PC-3 (cell line): ENCODE measurements at regions not wholly inside any gene's neighbourhood (a gene's known extent, or its start where the extent isn't known, plus 50 kb on each side); places are given as distances from the start of the nearest gene placed in this dataset.

Source experiments
- ATAC-seq: fragments of 200-7000 bp; cut with Tn5 transposase; 2 replicates; pipeline ENCODE4 v1.9.1; 2020; ENCODE audit warnings: mild to moderate bottlenecking, moderate library complexity
- BruUV-seq: library from RNA; stranded (reverse); fragments of 400-500 nt; replicated peaks from 2 replicates; lab custom pipeline; 2021; lab: Mats Ljungman, UMichigan
- CTCF ChIA-PET: fragments of 300-600 bp; sonication (Branson Sonifier 250); formaldehyde crosslinking; loops from one replicate; lab custom pipeline; 2022; ENCODE audit warnings: antibody characterized with exemption; lab: Charles Lee
- POLR2A ChIA-PET: fragments of 300-600 bp; sonication (Branson Sonifier 250); formaldehyde crosslinking; loops from one replicate; lab custom pipeline; 2022; ENCODE audit warnings: antibody characterized with exemption; ENCODE audit not compliant: unreplicated experiment; lab: Charles Lee
- DNase-seq: peaks from one replicate; pipeline ENCODE4 v3.0.0-alpha.2; 2015
- H2AFZ ChIP-seq: fragments of 300-600 bp; sonication (generic); 2 replicates; pipeline ENCODE4 v1.6.0; 2016; ENCODE audit warnings: antibody characterized with exemption, low read length
- H3F3A ChIP-seq: fragments of 300-600 bp; sonication (generic); one replicate; pipeline ENCODE4 v1.6.0; 2017; ENCODE audit warnings: antibody characterized with exemption, low read length, control low read depth, mild to moderate bottlenecking; ENCODE audit not compliant: unreplicated experiment
- H3K27ac ChIP-seq: fragments of 300-600 bp; sonication (generic); 2 replicates; pipeline ENCODE4 v1.5.1; 2016; ENCODE audit warnings: mild to moderate bottlenecking, low read length
- H3K27me3 ChIP-seq: fragments of 300-600 bp; sonication (generic); 2 replicates; pipeline ENCODE4 v1.6.1; 2016; ENCODE audit warnings: low read length, mixed read lengths
- H3K36me3 ChIP-seq: fragments of 300-600 bp; sonication (generic); 2 replicates; pipeline ENCODE4 v1.6.1; 2016; ENCODE audit warnings: low read depth, mixed run types, low read length, mixed read lengths
- H3K4me1 ChIP-seq: fragments of 300-600 bp; sonication (generic); 2 replicates; pipeline ENCODE4 v1.5.1; 2016; ENCODE audit warnings: low read length; ENCODE audit not compliant: insufficient read depth
- H3K4me2 ChIP-seq: fragments of 300-600 bp; sonication (generic); 2 replicates; pipeline ENCODE4 v1.6.0; 2016; ENCODE audit warnings: low read length
- H3K4me3 ChIP-seq: fragments of 300-600 bp; sonication (generic); 2 replicates; pipeline ENCODE4 v1.5.1; 2016; ENCODE audit warnings: mild to moderate bottlenecking, low read length, mixed read lengths
- H3K79me2 ChIP-seq: fragments of 300-600 bp; sonication (generic); 2 replicates; pipeline ENCODE4 v1.6.1; 2017; ENCODE audit warnings: low read length, mixed read lengths
- H3K9ac ChIP-seq: fragments of 300-600 bp; sonication (generic); 2 replicates; pipeline ENCODE4 v1.6.0; 2016; ENCODE audit warnings: mild to moderate bottlenecking, low read length
- H3K9me2 ChIP-seq: fragments of 300-600 bp; sonication (generic); replicated peaks from 2 replicates; pipeline ENCODE4 v1.6.1; 2016; ENCODE audit warnings: mixed run types, low read length, mixed read lengths
- H3K9me3 ChIP-seq: fragments of 300-600 bp; sonication (generic); 2 replicates; pipeline ENCODE4 v1.6.1; 2016; ENCODE audit warnings: low read length, mixed read lengths
- H4K20me1 ChIP-seq: fragments of 300-600 bp; sonication (generic); 2 replicates; pipeline ENCODE4 v1.6.1; 2016; ENCODE audit warnings: low read length, mixed read lengths
- CTCF ChIP-seq: fragments of 300-600 bp; sonication (generic); conservative IDR thresholded peaks from 2 replicates; pipeline ENCODE4 v1.5.1; 2017; ENCODE audit warnings: antibody characterized with exemption, low read depth, mild to moderate bottlenecking, low read length
- EZH2 ChIP-seq: fragments of 300-600 bp; sonication (generic); IDR thresholded peaks from one replicate; pipeline ENCODE4 v1.6.1; 2017; ENCODE audit warnings: antibody characterized with exemption, mild to moderate bottlenecking, low read length; ENCODE audit not compliant: unreplicated experiment
- EZH2phosphoT487 ChIP-seq: fragments of 300-600 bp; sonication (generic); IDR thresholded peaks from 2 replicates; pipeline ENCODE4 v1.6.1; 2018; ENCODE audit warnings: mild to moderate bottlenecking, antibody characterized with exemption, low read length, borderline replicate concordance
- intact Hi-C: fragments of 100-400 bp; cut with micrococcal nuclease; formaldehyde crosslinking; loops from 2 replicates; pipeline ENCODE4 v1.9.0; 2023

- Histone ChIP-seq H3K9ac (no peak overlapping the region), H3K27me3 (0 out of 2 replicates have a peak, but pooled peaks cover 17% of the 10 kb centered on the region), H3K4me1 (no peaks in the 10 kb centered on the region; the same call in 1 of the 2 replicates), H3K4me3 (no peak overlapping the region), H3K9me2 (no peaks in the 10 kb centered on the region), H3K36me3 (no peaks in the 10 kb centered on the region), H4K20me1 (no peaks in the 10 kb centered on the region), H3F3A (no peaks in the 10 kb centered on the region), H3K79me2 (no peaks in the 10 kb centered on the region), H3K27ac (no peak overlapping the region), H3K9me3 (no peaks in the 10 kb centered on the region), H2AFZ (0 out of 2 replicates have a peak overlapping the region, but pooled peaks have one; percentile 26), H3K4me2 (no peak overlapping the region)
- ChIA-PET POLR2A (no interaction called here), CTCF (no interaction called here)
- intact Hi-C loops: no loop called here
- DNase-seq (peak; percentile 11), ATAC-seq (no peak)
- TF ChIP-seq CTCF (no peak), EZH2 (no peak), EZH2phosphoT487 (no peak)
- no TSS peak for BruUV-seq
Observed at GRCh38 chr9:96139592-96140295, 162.2 kb downstream of the HSD17B3 start.

DNA sequence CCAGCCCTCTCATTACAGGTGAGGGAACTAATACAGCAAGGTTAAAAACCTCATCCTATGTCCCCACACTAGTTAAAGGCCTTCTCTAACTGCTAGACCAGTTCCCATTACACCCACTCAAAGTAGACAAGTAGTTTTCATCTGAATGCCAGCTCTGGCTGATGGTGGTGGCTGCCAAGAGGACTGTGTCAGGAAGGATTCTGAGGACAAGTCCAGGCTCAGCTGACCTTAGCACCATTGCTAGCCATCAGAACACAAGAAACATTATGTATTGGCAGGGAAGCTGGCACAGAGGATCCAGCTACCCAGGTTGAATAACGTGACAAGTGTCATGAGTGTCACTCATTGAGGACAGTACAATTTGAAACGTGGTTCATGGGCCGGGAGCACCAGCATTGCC, 163.4 kb downstream of the HSD17B3 start:
- no peaks in the 10 kb centered on the region for H3F3A ChIP-seq
- no peak overlapping the region for H3K9ac ChIP-seq
- H3K9me2 ChIP-seq: no peaks in the 10 kb centered on the region
- ChIA-PET POLR2A (no interaction called here), CTCF (no interaction called here)
- no peak overlapping the region for H2AFZ ChIP-seq
- DNase-seq (no peak), ATAC-seq (no peak)
- H3K79me2 ChIP-seq: no peaks in the 10 kb centered on the region
- H3K9me3 ChIP-seq: no peaks in the 10 kb centered on the region
- BruUV-seq: no TSS peak
- TF ChIP-seq EZH2phosphoT487: no peak
- no peak for TF ChIP-seq CTCF
- TF ChIP-seq EZH2: no peak
- no peaks in the 10 kb centered on the region for H4K20me1 ChIP-seq
- no peak overlapping the region for H3K4me2 ChIP-seq
- H3K27me3 ChIP-seq: 0 out of 2 replicates have a peak, but pooled peaks cover 13% of the 10 kb centered on the region
- no peak overlapping the region for H3K4me3 ChIP-seq
- no peaks in the 10 kb centered on the region; the same call in 1 of the 2 replicates for H3K4me1 ChIP-seq
- intact Hi-C loops: no loop called here
- H3K27ac ChIP-seq: no peak overlapping the region
- no peaks in the 10 kb centered on the region for H3K36me3 ChIP-seq
